NCI-H1105 (cell line): ENCODE measurements at regions not wholly inside any gene's neighbourhood (a gene's known extent, or its start where the extent isn't known, plus 50 kb on each side); places are given as distances from the start of the nearest gene placed in this dataset.

ENCODE experiments used
- DNase-seq: peaks from one replicate; lab custom pipeline; 2025; lab: John Stamatoyannopoulos, UW

DNA sequence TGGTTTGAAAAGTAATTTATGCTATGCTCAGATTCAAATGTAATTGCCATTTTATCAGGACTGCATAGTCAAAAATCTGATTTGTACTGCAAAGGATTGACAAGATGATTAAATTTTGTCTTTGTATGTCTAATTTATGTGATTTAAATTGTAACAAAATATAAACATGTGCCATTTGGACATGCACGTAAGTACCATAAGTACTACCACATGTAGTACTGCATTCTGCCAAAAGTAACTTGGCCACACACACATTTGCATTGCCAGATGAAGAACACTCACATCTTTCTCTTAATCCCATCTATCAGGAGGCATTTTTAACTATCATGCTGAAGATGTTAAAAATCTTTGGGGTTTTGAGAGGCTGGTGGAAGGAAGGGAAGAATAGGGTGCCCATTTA is 133.3 kb downstream of the KLF12 start:
- DNase-seq = no peak

DNA sequence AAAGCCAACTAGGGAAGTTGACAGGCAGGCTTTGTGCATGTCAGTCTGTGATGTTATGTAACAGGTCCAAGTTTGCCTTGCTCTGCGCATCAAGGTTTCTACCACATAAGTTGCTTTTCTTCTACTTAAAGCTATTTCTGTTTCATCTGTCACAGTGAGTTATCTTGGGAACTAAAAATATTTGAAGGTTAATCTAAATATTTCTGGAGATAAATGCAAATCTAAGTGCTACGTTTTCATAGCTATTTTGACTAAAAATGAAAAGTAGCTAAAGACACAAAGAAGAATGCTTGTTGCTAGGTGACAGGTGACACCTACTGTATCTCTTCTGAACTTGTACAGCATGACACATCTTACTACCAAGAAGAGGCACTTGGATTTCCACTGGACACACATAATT is 135.6 kb downstream of the KLF12 start:
- DNase-seq = no peak

DNA sequence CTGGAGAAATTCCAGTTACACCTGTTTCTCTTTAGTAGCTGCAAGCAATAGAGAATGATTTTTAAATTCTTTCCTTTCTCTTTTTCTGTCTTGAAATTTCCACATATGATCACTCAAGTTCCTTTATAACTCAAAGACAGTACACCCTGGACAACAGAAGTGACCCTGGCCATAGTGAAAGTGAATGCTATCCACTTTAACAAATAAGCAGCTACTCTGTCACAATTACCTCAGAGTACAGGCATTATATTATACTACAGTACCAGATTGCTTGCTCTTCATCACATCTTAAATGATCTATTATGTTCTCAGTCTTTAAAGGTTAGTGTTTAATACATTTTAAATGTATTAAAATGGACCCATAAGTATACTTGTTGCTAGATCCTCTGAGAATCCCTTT is 136.2 kb downstream of the KLF12 start:
- DNase-seq = no peak

DNA sequence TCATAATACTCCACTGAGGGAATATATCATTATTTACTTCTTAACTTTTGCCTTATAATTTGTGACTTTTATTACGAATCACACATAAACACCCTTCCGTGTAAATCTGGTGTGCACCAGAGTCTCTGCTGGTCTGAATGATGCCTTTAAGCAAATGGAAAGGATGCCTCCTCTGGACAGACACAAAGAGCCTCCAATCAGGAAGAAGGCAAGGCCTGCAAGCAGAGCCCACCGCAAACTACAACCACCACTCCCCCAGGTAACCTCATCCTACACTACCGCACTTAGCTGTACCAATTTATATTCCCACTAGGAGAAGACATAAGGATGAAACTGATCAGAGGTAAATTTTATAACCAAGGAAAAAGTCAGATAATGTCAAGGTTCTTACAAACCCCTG is 137.6 kb downstream of the KLF12 start:
- DNase-seq = no peak

DNA sequence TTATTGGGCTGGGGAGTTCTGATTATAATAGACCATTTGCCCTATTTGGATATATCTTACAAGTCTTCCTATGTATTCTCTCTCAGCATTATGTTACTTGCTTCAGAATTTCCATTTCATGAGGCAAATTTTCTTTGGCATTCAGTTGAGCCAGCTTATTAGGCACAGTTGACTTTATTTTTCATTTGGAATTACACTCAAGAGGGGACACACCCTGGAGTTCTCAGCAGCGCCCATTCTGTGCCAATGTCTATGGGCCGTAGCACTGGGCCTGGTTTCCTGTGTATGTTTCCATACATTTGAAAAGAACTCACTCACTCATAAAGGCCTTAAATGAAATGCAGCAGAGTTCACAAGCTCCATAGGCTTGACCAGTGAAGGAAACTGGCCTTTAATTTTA is 138.5 kb downstream of the KLF12 start:
- no peak for DNase-seq

DNA sequence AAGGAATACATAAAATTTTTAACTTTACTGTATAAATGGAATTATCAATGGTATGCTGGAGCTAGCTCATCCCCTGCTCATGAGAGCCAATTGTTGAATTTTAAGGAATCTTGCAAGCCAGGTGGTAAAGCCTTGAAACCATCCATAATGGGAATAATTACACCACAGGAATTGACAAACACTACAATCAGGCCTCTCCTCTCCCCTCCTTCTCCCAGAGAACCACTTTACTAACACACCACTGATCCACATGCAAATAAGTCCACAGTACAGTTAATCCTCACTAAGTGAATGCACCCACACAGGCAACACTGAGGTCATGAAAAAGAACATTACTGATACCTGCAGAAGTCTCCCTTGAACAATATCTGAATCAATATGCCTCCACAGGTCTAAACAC is 140.5 kb downstream of the KLF12 start:
- DNase-seq = no peak

DNA sequence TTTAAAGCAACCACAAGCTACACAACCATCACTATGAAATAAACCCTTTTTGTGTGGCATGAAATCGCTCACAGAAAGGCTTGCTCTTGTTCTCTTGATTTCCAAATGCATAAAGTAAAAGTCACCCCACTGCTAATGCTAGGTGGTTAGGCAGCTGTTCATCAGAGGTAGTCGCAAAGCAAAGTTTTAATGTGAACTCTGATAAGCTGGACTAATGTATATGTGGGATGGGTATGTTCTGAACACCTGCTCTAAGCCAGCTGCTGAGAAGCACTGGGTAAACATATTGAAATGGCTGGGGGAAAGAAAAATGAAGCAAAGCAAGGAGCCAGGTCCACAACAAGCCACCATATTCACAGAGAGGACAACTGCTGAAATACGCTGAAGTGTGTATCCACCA is 142.3 kb downstream of the KLF12 start:
- peak; percentile 55 for DNase-seq

DNA sequence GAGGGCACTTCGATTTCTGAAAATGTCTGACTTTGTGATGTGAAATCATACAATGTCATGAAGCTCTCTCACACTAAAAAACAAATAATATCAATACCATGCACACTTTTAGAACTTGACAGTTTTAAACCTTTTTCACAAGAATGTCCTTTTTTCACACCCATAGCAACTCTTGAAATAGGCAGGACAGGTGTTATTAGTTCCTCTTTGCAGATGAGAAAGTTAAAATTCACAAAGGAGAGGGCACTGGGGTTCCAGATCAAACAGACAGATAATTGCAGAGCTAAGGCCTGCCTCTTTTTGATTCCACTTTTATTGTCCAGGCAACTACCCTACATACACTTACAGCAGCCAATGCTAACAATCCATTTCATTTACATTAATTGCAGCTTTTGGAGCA is 142.8 kb downstream of the KLF12 start:
- peak; percentile 49 for DNase-seq

DNA sequence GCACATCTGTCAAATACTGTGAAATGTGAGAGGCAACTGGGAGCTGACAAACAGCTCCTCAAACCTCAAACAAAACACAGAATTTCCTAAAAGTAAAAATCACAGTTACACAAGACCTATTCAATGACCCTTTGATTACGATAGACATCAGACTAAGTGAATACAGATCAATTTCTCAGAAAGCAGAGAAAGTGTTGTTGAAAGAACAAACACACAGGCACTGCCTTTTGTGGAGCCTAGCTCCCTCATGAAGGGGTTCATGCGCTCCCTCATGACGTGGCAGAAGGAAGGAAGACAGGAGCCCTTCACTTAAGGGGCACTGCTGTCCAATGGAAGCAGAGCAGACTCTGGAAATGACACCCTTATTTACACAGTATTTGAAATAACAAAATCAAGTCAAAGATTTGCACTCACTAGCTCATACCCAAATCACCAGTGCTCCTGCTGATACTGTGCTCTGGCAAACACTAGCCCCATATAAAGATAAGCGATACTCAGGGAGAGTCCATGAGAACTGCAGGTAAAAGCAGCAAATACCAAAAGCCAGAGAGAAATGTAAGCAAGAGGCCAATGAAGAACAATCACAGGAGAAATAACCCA is 144.9 kb downstream of the KLF12 start:
- no peak for DNase-seq

DNA sequence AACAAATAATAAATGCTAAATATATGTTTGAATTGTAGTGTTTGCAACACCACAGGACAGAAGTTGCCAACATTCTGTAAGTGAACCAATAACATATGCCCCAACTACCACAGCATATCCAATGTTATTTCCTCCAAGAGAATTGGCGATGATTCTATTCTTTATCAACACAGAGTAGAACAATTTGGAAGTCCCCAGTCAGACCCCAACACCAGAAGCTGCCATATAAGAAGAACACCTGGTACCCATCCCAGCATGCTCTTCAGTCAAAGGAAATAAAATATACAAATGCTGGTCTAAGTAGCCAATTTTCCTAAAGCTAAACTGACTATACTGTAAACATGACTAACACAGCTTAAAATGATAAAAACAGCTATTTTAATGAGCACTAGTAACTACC is 145.7 kb downstream of the KLF12 start:
- no peak for DNase-seq

DNA sequence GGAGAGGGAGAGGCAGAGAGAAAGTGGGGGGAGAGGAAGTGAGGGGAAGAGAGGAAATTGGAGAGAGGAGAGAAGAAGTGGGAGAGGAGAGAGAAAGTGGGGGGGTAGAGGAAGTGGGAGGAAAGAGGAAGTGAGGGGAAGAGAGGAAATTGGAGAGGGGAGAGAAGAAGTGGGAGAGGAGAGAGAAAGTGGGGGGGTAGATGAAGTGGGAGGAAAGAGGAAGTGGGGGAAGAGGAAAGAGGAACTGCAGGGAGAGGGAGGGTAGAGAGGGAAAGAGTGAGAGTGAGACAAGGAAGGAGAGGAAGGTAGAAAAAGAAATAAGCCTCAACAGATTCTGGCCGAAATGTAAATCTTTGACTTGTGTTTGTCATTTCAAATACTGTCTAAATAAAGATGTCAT is 146.6 kb downstream of the KLF12 start:
- DNase-seq = no peak

DNA sequence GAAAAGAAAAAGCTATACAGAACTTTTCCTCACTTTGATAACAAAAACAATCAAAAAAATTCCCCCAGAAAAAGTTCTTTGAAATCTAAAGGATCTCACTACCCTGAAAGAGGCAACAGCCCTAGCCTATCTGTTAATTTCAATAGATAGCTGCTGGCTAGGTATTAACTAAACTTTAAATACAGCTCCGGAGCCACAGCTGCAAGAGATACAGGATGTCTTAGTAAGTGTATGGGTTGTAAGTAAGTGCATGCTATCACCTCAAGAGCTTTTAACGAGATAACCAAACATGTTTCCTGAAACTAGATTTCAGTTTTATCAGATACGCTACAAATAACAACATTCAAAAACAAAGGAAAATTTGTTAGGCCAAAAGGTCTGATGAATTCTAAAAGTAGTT is 148.4 kb downstream of the KLF12 start:
- DNase-seq = no peak

DNA sequence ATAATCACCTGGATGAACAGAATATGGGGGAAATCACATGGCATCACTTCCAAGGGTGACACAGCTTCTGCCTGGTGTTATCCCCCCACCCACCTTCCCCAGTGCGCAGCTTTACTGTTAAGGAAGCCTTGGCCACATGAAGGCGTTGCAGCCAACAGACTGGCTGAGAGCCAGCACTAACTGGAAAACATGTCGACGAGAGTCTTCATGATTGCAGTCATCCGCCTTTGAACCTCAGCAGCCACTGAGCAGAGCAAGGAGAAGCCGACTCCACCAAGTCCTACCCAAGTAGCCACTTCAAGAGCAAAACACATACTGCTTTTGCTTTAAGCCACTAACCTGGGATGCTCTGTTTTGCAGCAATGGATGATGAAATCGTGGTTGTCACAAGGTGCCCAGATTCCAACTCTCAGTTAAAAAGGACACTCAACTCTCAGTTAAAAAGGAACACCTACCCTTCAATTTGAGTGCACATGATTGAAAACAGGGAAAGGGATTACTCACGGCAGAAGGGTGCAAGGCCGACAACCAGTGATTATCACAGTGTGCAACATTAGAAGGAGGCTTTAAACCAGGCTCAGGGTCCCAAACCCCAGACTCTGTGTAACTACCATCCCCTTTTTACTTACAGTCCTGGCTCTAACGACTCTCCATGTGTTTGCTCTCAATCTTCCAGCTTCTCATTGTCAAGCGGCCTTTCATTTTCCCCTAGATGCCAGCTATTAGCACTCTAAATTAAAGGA is 149.1 kb downstream of the KLF12 start:
- no peak for DNase-seq

DNA sequence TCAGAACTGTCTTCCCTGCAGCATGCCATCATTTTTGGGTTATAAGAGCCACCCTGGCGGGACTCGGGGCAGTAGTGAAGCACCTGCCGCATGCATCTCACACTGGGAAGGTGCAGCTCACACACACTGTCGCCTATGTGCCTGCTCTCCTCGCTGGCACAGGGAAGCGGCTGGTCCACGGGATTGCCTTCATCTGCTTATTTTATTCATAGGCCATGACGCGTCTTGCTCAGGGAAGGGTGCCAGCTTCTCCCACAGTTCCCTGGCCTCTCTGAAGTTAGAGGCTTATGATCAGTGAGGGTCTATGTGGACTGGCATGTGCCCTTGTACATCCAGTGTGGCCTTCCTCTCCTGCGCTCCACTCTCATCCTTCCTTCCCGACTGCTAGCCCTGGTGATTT is 150.0 kb downstream of the KLF12 start:
- DNase-seq = no peak

DNA sequence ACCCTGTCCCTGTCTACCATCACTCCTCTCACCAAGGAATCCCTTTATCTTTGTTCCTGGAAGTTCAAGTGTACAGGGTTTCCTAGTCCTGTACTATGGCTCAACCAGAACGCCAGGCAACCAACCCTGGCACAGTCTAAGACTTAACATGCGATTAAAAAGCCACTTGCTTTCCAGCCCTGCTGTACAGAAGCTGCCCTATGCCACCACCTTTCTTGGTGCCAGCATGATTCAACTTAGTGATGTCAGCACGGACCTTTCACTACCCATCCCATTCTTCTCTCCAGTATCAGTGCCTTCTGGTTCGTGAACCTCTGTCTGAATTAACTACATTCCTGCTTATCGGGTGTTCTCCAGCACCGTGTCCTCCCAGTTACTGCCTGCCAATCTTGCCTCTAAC is 151.1 kb downstream of the KLF12 start:
- no peak for DNase-seq

DNA sequence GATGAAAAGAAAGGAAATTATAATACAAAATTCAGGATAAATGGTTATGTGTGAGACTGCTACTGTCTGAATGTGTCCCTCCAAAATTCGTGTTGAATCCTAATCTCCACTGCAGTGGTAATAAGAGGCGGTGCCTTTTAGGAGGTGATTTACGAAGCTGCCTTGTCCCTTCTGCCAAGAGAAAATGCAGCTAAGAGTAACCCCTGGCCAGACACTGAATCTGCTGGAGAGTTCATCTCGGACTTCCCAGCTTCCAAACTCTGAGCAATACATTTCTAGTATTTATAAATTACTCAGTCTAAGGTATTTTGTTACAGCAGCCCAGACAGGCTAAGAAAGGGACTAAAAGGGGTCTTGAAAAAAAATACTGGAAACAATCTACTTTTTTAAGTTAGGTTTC is 152.6 kb downstream of the KLF12 start:
- DNase-seq = no peak

DNA sequence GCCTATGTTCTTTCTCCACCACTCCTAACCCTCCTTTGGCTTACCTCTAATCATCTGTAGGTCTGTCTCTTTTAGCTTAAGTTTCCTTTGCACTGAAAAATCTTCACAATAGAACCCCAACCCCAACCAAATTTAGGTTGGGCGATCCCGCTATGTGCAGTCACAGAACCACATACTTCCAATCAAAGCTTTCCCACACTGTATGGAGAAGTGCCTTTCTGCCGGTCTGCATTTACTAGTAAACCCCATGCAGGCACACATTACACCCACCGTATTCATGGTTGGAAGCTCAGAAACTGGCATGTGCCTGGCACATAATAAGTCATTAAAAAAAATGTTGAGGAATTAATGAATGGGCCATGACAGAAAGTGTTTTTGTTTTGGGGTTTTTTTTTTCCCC is 158.4 kb downstream of the KLF12 start:
- DNase-seq = no peak

DNA sequence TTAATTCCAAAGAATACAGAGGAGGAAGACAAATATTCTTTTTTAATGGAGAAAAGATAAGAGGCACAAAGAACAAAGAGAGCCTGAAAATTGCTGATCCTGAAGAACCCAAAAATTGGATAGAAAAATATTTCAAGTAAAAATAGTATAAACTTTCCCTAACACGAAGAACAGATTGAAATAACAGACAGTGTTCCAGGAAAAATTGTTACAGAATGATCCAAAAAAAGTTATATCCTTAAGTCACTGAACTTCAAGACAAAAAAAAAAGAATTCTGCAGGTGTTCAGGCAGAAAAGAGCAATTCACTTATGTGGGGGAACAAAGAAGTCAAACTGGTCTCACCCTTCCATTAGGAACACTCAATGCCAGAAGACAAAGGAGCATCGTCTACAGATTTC is 160.2 kb downstream of the KLF12 start:
- DNase-seq = no peak

DNA sequence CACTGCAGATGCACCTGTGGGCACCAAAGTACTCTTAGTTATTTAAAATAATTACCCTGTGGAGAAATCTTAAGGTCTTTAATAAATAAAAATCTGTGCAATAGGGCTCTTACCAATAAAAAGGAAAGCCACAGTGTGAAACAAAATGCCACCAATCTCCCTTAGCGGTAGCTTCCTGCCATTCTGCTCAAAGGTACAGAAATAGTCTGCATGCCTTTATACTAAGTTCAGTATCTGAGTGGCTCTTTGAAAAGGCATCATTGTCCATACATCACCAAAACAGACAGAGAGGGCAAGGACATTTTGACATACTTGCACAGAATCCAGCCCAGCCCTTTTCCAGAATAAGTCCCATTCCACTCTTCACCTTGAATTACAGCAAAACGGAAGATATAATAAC is 161.0 kb downstream of the KLF12 start:
- no peak for DNase-seq

DNA sequence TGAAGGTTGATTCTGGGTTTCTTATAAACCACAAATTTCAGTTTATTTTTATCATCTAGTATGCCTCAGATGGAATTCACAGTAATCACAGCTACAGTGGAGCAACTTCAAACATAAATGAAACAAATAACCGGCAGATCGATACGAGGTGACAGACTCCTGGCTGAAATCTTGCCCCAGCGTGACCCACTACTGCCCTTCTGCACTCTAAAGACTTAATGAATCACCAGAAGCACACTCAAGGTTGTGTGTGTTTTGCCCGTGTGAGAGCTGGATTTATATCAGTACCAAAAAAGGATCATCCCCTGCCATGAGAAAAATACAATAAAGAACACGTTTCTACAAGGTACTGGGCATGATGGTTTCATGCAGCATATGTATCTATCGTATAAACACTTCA is 161.7 kb downstream of the KLF12 start:
- no peak for DNase-seq

DNA sequence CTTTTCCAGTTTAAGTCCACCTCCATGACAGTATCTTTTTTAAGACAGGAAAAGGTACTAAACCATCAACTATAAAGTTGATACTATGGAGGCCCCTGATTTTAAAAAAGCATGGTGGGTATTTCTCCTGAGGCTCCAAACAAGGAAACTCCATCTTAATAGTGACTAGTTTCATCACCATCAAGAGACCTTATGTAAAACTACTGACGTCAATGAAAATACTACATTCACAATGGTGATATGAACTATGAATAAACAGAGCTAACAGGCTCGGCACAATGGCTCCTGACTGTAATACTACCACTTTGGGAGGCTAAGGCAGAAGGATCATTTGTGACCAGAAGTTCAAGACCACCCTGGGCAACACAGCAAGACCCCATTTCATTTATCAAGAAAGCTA is 162.7 kb downstream of the KLF12 start:
- DNase-seq = no peak

DNA sequence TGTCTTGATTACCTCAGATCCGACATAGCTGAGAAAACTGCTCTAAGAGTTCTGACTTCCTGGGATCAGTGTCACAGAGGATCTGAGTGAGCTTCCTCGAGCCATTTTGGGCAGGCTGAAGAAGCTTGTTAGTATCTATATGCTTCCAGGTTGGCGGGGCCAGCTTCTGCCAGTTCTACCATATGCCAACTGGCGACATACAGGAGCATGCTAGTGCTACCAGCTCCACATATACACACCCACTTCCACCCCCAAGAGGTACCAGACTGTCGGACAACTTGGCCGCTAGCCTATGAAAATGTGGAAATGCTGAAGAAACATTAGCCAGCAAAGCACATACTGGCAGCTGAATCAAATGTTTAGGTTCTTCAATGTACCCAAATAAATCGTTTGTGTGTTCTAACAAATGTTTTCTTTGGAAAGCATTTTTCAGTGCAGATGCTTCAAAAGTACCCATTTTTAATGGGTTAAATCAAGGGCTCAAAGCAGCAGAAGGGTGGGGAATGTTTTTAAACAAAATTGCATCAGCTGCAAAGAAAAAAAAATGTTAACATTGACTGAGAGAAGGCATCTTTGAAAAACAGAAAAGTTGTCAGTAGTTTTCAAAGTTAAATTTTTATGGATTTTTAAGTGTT is 163.7 kb downstream of the KLF12 start:
- DNase-seq = no peak

DNA sequence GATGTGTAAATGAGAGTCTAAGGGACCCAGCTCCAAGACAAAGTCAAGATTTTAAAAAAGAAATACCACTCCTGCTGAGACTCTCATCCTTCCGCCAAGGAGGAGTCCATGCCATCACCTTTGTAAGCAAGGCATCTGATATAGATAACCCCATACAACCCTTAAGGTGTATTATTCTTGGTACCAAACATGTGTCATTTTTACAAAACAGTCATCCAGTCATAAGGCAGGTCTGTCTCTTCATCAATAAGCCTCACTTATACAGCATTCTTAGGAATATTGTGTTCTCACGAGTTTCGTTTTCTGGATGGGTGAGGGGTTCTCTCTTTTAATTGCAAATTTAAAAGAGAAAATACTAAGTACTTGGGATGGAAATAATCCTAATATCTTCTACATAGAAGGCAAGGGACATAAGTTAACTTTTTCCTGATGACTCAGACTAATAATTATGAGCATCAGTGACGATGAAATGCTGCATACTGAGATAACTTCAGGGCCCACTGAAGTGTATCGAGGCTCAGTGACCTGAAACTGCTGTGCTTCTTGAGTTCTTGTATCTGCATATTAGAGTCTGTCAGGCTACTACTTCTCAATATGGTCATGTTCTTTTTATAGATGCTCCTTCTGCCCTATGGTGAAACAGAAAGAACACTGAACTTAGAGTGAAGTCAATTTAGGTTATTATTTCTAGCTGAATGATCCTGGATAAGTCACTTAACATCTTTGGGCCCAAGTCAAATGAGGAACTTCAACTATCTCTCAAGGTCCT is 166.6 kb downstream of the KLF12 start:
- DNase-seq = no peak
